ENCODE measurements at regions not wholly inside any gene's neighbourhood (a gene's known extent, or its start where the extent isn't known, plus 50 kb on each side); places are given as distances from the start of the nearest gene placed in this dataset.

- H3K56ac ChIP-seq (ENCODE audit: insufficient read length, low read depth, low read length) = no peak overlapping the region
- no peak overlapping the region for H3K18ac ChIP-seq (ENCODE audit: insufficient read length, low read depth, low read length)
- H2BK20ac ChIP-seq (ENCODE audit: low read depth, low read length, poor library complexity, severe bottlenecking) = no peak overlapping the region
- no peaks in the 10 kb centered on the region for H3K79me2 ChIP-seq (ENCODE audit: insufficient read depth, low read length)
- H3K4ac ChIP-seq (ENCODE audit: low read depth, low read length) = no peak overlapping the region
- no CpG with 5 or more reads among the region's 4 CpGs for WGBS (ENCODE audit: extremely low coverage, insufficient read length, low lambda C conversion rate)
- no peak for DNase-seq
- H3K4me1 Mint-ChIP-seq = peaks cover 14 to 16% of the 10 kb centered on the region in 2 experiments
- no peaks in the 10 kb centered on the region for H3K4me1 ChIP-seq (ENCODE audit: insufficient read depth, low read length)
- peak overlapping the region in 1 of 3 experiments; percentile 10; a peak in 1 of 7 replicates for H3K27ac Mint-ChIP-seq
- H2BK12ac ChIP-seq (ENCODE audit: insufficient read length, low read depth, low read length) = no peak overlapping the region
- no peak overlapping the region for H3T11ph ChIP-seq (ENCODE audit: low read length)
- H3K79me1 ChIP-seq (ENCODE audit: insufficient read depth, low read depth, low read length, poor library complexity, severe bottlenecking) = no peaks in the 10 kb centered on the region
- no peaks in the 10 kb centered on the region for H4K20me1 ChIP-seq (ENCODE audit: control insufficient read depth, insufficient read depth, insufficient read length)
- no peak overlapping the region for H2BK5ac ChIP-seq (ENCODE audit: insufficient read length, low read length)
- no peaks in the 10 kb centered on the region for H3K23me2 ChIP-seq (ENCODE audit: insufficient read length, low read depth, low read length, poor library complexity, severe bottlenecking)
- H4K8ac ChIP-seq (replicated peaks; ENCODE audit: insufficient read length, low read depth, low read length) = no peak overlapping the region
- no peak overlapping the region for H2BK15ac ChIP-seq (ENCODE audit: low read depth, low read length)
- no peak overlapping the region for H3K27ac ChIP-seq (ENCODE audit: insufficient read length, low read depth, low read length)
- H3K9me3 Mint-ChIP-seq = no peaks in the 10 kb centered on the region
- H3K27me3 ChIP-seq (ENCODE audit: insufficient read depth, low read length) = no peaks in the 10 kb centered on the region
- no peaks in the 10 kb centered on the region for H3K9me3 ChIP-seq (ENCODE audit: control insufficient read depth, low read depth, low read length)
- no peak overlapping the region for H3K4me3 Mint-ChIP-seq
- H2AK5ac ChIP-seq (ENCODE audit: insufficient read length, low read length) = no peak overlapping the region
- no peak overlapping the region for H2BK120ac ChIP-seq (ENCODE audit: low read depth, low read length, poor library complexity, severe bottlenecking)
- no peak overlapping the region for H3K23ac ChIP-seq (ENCODE audit: insufficient read length, low read depth, low read length)
- H4K91ac ChIP-seq (ENCODE audit: insufficient read length, low read depth, low read length) = no peak overlapping the region
- no peak overlapping the region for H2AFZ ChIP-seq (ENCODE audit: low read length)
- H3K36me3 Mint-ChIP-seq (ENCODE audit: insufficient read depth in 1 of 3, low read depth in 3 of 3) = no peaks in the 10 kb centered on the region
- TF ChIP-seq CTCF (conservative IDR thresholded peaks at IDR 0.05) = no peak
- no peak overlapping the region for H4K5ac ChIP-seq (ENCODE audit: insufficient read length, low read depth, low read length)
- no peak overlapping the region for H3K4me2 ChIP-seq (ENCODE audit: insufficient read depth, insufficient read length, low read length)
- no peak overlapping the region for H3K9ac ChIP-seq (ENCODE audit: extremely low read depth, insufficient read length, low read length)
- H3K27me3 Mint-ChIP-seq (ENCODE audit: low read depth) = no peaks in the 10 kb centered on the region; the same call in 1 of the 2 replicates
- H3K14ac ChIP-seq (ENCODE audit: insufficient read depth, low read length) = no peak overlapping the region
These were observed 124.2 kb upstream of the CXCR4 start for GRCh38 chr2:136242100-136242499.
